WTC11 (cell line): ENCODE measurements at regions not wholly inside any gene's neighbourhood (a gene's known extent, or its start where the extent isn't known, plus 50 kb on each side); places are given as distances from the start of the nearest gene placed in this dataset.

Experiments used
- ATAC-seq: fragments of 200-7000 bp; cut with Tn5 transposase; 2 replicates; pipeline ENCODE4 v1.10.0; 2021; ENCODE audit warnings: mild to moderate bottlenecking, moderate library complexity
- CTCF ChIA-PET: fragments of 300-600 bp; sonication (Branson Sonifier 250); formaldehyde crosslinking; loops from one replicate; lab custom pipeline; 2021; ENCODE audit warnings: antibody characterized with exemption; lab: Charles Lee
- POLR2A ChIA-PET: fragments of 350-600 bp; sonication (Branson Sonifier 250); formaldehyde crosslinking; loops from one replicate; lab custom pipeline; 2021; ENCODE audit warnings: antibody characterized with exemption; lab: Charles Lee
- DNase-seq: peaks from one replicate; pipeline ENCODE4 v3.0.0; 2021; ENCODE audit warnings: low spot score
- H3K27ac Mint-ChIP-seq: 2 replicates; pipeline ENCODE4 v1.8.0; 2021; ENCODE audit warnings: mixed read lengths
- H3K27me3 Mint-ChIP-seq: 2 replicates; pipeline ENCODE4 v1.8.0; 2021; ENCODE audit warnings: low read depth, mild to moderate bottlenecking, moderate library complexity, mixed read lengths
- H3K36me3 Mint-ChIP-seq: 2 replicates; pipeline ENCODE4 v1.8.0; 2021; ENCODE audit warnings: mixed read lengths
- H3K4me1 Mint-ChIP-seq: 2 replicates; pipeline ENCODE4 v1.8.0; 2022; ENCODE audit warnings: mixed read lengths
- H3K4me3 Mint-ChIP-seq: 2 replicates; pipeline ENCODE4 v1.8.0; 2021; ENCODE audit warnings: mild to moderate bottlenecking, moderate library complexity, mixed read lengths
- H3K9me3 Mint-ChIP-seq: 2 replicates; pipeline ENCODE4 v1.8.0; 2021; ENCODE audit warnings: mixed read lengths
- ATF1 ChIP-seq: sonication (generic); formaldehyde crosslinking; IDR thresholded peaks from 2 replicates; pipeline ENCODE4 v1.8.1; 2023; ENCODE audit warnings: mild to moderate bottlenecking, moderate library complexity, missing genetic modification reagents
- FOXK1 ChIP-seq: sonication (generic); formaldehyde crosslinking; IDR thresholded peaks from 2 replicates; pipeline ENCODE4 v1.8.0; 2022; ENCODE audit warnings: mild to moderate bottlenecking, moderate library complexity, missing genetic modification reagents
- FOXP1 ChIP-seq: sonication (generic); formaldehyde crosslinking; IDR thresholded peaks from 2 replicates; pipeline ENCODE4 v1.8.0; 2022; ENCODE audit warnings: missing genetic modification reagents, mild to moderate bottlenecking, moderate library complexity, borderline replicate concordance
- GABPB1 ChIP-seq: sonication (generic); formaldehyde crosslinking; IDR thresholded peaks from 2 replicates; pipeline ENCODE4 v1.8.1; 2023; ENCODE audit warnings: mild to moderate bottlenecking, missing genetic modification reagents
- IRF2 ChIP-seq: sonication (generic); formaldehyde crosslinking; IDR thresholded peaks from 2 replicates; pipeline ENCODE4 v1.8.0; 2022; ENCODE audit warnings: low read depth, missing genetic modification reagents, borderline replicate concordance
- JUN ChIP-seq: sonication (generic); formaldehyde crosslinking; IDR thresholded peaks from 2 replicates; pipeline ENCODE4 v1.8.0; 2023; ENCODE audit warnings: mild to moderate bottlenecking, missing genetic modification reagents
- NR1H2 ChIP-seq: sonication (generic); formaldehyde crosslinking; IDR thresholded peaks from 2 replicates; pipeline ENCODE4 v1.9.0; 2021; ENCODE audit warnings: mild to moderate bottlenecking, moderate library complexity, missing genetic modification reagents
- ZNF121 ChIP-seq: sonication (generic); formaldehyde crosslinking; IDR thresholded peaks from 2 replicates; pipeline ENCODE4 v1.8.0; 2023; ENCODE audit warnings: missing genetic modification reagents
- TF ChIP-seq, protein P1 (sequence below): sonication (generic); formaldehyde crosslinking; IDR thresholded peaks from 2 replicates; pipeline ENCODE4 v1.8.0; 2023; ENCODE audit warnings: missing genetic modification reagents, mild to moderate bottlenecking, borderline replicate concordance
- TF ChIP-seq, protein P2 (sequence below): fragments of 250-450 bp; sonication (Bioruptor Pico); IDR thresholded peaks from 2 replicates; pipeline ENCODE4 v1.9.0; 2021; ENCODE audit warnings: mild to moderate bottlenecking, borderline replicate concordance
- TF ChIP-seq, protein P3 (sequence below): sonication (generic); formaldehyde crosslinking; IDR thresholded peaks from 2 replicates; pipeline ENCODE4 v1.8.0; 2023; ENCODE audit warnings: mild to moderate bottlenecking, missing genetic modification reagents
- TF ChIP-seq, protein P4 (sequence below): sonication (generic); formaldehyde crosslinking; IDR thresholded peaks from 2 replicates; pipeline ENCODE4 v1.8.1; 2022; ENCODE audit warnings: mild to moderate bottlenecking, missing genetic modification reagents, moderate library complexity, borderline replicate concordance

DNA sequence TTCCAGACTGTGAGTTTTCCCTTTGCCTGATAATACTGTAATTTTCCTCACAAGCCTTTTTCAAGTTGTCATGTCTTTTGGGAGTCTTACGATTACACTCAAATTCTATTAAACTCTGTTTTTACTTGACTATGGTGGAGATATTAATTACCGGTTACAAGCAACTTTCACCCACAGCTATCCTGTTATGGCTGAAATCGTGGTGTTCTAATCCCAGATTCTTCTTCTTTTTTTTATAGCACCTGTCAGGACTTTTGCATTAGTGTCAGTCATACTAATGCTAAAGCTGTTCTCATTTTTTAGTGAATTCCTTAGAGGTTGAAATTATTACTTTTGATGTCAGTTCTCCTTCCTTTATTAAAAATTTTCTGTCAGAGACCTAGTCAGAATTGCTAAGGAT lies 187.8 kb upstream of the CSNK1A1L start (continued):
- TF ChIP-seq, protein P1, sequence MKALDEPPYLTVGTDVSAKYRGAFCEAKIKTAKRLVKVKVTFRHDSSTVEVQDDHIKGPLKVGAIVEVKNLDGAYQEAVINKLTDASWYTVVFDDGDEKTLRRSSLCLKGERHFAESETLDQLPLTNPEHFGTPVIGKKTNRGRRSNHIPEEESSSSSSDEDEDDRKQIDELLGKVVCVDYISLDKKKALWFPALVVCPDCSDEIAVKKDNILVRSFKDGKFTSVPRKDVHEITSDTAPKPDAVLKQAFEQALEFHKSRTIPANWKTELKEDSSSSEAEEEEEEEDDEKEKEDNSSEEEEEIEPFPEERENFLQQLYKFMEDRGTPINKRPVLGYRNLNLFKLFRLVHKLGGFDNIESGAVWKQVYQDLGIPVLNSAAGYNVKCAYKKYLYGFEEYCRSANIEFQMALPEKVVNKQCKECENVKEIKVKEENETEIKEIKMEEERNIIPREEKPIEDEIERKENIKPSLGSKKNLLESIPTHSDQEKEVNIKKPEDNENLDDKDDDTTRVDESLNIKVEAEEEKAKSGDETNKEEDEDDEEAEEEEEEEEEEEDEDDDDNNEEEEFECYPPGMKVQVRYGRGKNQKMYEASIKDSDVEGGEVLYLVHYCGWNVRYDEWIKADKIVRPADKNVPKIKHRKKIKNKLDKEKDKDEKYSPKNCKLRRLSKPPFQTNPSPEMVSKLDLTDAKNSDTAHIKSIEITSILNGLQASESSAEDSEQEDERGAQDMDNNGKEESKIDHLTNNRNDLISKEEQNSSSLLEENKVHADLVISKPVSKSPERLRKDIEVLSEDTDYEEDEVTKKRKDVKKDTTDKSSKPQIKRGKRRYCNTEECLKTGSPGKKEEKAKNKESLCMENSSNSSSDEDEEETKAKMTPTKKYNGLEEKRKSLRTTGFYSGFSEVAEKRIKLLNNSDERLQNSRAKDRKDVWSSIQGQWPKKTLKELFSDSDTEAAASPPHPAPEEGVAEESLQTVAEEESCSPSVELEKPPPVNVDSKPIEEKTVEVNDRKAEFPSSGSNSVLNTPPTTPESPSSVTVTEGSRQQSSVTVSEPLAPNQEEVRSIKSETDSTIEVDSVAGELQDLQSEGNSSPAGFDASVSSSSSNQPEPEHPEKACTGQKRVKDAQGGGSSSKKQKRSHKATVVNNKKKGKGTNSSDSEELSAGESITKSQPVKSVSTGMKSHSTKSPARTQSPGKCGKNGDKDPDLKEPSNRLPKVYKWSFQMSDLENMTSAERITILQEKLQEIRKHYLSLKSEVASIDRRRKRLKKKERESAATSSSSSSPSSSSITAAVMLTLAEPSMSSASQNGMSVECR (CRISPR knock-in tag), result no peak

DNA sequence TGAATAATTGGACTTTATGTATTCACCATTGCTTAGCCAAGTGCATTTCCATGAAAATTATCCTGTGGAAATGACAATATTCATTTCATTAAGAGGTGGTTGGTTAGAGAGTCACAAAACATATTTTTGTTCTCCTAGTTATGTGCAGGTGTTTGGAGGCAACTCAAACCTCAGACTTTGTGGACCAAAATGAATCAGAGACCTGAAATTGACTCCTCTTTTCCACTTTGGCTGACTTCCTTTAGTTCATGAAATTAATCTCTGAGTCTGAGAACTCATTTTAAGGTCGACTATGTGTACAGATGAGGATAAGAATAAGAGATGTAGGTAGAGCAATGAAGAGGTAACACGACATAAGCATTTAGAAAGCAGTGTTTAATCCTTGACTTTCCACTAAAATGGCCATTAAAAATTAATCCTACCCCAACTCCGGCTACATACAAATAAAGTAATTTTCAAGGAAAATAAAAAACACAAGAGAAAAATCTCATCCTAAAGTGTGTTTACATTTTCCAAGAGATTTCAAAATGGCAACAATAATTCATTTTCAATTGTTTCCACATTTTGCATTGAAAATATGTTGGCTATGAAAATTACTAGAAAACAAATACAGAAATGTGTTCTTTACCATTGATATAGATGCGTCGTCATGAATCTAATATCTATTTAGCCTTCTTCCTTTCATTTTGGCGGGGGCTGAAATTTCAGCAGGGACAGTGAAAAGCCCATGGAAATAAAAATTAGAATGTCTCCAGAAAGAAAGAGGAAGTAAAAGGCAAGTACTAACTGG lies 185.4 kb upstream of the CSNK1A1L start:
- no peaks in the 10 kb centered on the region for H3K27me3 Mint-ChIP-seq
- DNase-seq, result no peak

More for the DNA sequence above, 185.4 kb upstream of the CSNK1A1L start:
- Mint-ChIP-seq H3K4me3 (no peak overlapping the region), H3K9me3 (no peaks in the 10 kb centered on the region), H3K27ac (no peak overlapping the region), H3K4me1 (no peaks in the 10 kb centered on the region), H3K36me3 (no peaks in the 10 kb centered on the region)
- ChIA-PET POLR2A (no interaction called here), CTCF (no interaction called here)
- no peak for TF ChIP-seq JUN (CRISPR knock-in tag)
- TF ChIP-seq, protein P2, sequence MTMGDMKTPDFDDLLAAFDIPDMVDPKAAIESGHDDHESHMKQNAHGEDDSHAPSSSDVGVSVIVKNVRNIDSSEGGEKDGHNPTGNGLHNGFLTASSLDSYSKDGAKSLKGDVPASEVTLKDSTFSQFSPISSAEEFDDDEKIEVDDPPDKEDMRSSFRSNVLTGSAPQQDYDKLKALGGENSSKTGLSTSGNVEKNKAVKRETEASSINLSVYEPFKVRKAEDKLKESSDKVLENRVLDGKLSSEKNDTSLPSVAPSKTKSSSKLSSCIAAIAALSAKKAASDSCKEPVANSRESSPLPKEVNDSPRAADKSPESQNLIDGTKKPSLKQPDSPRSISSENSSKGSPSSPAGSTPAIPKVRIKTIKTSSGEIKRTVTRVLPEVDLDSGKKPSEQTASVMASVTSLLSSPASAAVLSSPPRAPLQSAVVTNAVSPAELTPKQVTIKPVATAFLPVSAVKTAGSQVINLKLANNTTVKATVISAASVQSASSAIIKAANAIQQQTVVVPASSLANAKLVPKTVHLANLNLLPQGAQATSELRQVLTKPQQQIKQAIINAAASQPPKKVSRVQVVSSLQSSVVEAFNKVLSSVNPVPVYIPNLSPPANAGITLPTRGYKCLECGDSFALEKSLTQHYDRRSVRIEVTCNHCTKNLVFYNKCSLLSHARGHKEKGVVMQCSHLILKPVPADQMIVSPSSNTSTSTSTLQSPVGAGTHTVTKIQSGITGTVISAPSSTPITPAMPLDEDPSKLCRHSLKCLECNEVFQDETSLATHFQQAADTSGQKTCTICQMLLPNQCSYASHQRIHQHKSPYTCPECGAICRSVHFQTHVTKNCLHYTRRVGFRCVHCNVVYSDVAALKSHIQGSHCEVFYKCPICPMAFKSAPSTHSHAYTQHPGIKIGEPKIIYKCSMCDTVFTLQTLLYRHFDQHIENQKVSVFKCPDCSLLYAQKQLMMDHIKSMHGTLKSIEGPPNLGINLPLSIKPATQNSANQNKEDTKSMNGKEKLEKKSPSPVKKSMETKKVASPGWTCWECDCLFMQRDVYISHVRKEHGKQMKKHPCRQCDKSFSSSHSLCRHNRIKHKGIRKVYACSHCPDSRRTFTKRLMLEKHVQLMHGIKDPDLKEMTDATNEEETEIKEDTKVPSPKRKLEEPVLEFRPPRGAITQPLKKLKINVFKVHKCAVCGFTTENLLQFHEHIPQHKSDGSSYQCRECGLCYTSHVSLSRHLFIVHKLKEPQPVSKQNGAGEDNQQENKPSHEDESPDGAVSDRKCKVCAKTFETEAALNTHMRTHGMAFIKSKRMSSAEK (CRISPR knock-in tag), result no peak
- TF ChIP-seq, protein P3, sequence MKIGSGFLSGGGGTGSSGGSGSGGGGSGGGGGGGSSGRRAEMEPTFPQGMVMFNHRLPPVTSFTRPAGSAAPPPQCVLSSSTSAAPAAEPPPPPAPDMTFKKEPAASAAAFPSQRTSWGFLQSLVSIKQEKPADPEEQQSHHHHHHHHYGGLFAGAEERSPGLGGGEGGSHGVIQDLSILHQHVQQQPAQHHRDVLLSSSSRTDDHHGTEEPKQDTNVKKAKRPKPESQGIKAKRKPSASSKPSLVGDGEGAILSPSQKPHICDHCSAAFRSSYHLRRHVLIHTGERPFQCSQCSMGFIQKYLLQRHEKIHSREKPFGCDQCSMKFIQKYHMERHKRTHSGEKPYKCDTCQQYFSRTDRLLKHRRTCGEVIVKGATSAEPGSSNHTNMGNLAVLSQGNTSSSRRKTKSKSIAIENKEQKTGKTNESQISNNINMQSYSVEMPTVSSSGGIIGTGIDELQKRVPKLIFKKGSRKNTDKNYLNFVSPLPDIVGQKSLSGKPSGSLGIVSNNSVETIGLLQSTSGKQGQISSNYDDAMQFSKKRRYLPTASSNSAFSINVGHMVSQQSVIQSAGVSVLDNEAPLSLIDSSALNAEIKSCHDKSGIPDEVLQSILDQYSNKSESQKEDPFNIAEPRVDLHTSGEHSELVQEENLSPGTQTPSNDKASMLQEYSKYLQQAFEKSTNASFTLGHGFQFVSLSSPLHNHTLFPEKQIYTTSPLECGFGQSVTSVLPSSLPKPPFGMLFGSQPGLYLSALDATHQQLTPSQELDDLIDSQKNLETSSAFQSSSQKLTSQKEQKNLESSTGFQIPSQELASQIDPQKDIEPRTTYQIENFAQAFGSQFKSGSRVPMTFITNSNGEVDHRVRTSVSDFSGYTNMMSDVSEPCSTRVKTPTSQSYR, result no peak
- no peak for TF ChIP-seq ATF1 (CRISPR knock-in tag)
- TF ChIP-seq NR1H2 (CRISPR knock-in tag), result no peak
- no peak for TF ChIP-seq FOXP1 (CRISPR knock-in tag)
- TF ChIP-seq IRF2 (CRISPR knock-in tag), result no peak
- no peak for TF ChIP-seq ZNF121 (CRISPR knock-in tag)
- TF ChIP-seq GABPB1 (CRISPR knock-in tag), result no peak
- no peak for TF ChIP-seq FOXK1 (CRISPR knock-in tag)
- TF ChIP-seq, protein P4, sequence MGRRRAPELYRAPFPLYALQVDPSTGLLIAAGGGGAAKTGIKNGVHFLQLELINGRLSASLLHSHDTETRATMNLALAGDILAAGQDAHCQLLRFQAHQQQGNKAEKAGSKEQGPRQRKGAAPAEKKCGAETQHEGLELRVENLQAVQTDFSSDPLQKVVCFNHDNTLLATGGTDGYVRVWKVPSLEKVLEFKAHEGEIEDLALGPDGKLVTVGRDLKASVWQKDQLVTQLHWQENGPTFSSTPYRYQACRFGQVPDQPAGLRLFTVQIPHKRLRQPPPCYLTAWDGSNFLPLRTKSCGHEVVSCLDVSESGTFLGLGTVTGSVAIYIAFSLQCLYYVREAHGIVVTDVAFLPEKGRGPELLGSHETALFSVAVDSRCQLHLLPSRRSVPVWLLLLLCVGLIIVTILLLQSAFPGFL (CRISPR knock-in tag), result no peak
- TF ChIP-seq, protein P1 (CRISPR knock-in tag), result no peak
- no peak for ATAC-seq
